ENCODE measurements at regions not wholly inside any gene's neighbourhood (a gene's known extent, or its start where the extent isn't known, plus 50 kb on each side); places are given as distances from the start of the nearest gene placed in this dataset.

DNA sequence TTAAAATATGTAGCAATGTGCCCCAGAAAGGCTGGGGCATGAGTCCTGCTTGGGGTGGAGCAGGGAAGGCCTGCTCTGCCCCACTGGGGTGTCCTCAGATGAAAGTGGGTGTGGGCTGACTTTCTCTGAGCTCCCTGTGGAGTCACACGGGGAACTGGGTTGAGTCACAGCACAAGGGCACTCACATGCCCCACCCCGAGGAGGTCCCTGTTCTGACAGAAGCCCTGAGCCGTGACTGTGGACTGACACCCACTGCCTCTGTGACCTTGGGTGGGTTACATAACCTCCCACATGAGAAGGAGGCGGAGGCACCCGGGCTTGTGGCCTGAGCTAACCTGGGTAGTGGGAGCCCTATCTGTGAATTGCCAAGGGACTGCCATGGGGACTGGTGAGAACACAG lies 52.5 kb upstream of the TINAGL1 start:
- Histone ChIP-seq H3K79me2 (ENCODE audit: insufficient read depth, low read length) (no peaks in the 10 kb centered on the region), H3K36me3 (ENCODE audit: insufficient read depth, low read length) (no peaks in the 10 kb centered on the region), H3K27ac (ENCODE audit: low read depth, low read length) (no peak overlapping the region), H3K27me3 (ENCODE audit: insufficient read depth, low read length) (peaks cover 9% of the 10 kb centered on the region), H3K9ac (ENCODE audit: low read length) (no peak overlapping the region), H3K4me3 (ENCODE audit: insufficient read depth, low read depth, low read length) (no peak overlapping the region), H2AFZ (ENCODE audit: low read depth, low read length) (no peak overlapping the region), H3K9me3 (ENCODE audit: insufficient read depth, low read depth, low read length) (no peaks in the 10 kb centered on the region), H3K4me2 (ENCODE audit: low read length) (no peak overlapping the region), H3K4me1 (ENCODE audit: insufficient read depth, low read length) (no peaks in the 10 kb centered on the region), H4K20me1 (ENCODE audit: insufficient read depth, low read length) (no peaks in the 10 kb centered on the region)
- peaks cover 3% of the 10 kb centered on the region for H3K9me3 Mint-ChIP-seq (ENCODE audit: unreplicated experiment)
- peaks cover 3% of the 10 kb centered on the region for H3K27me3 Mint-ChIP-seq (ENCODE audit: low read depth, unreplicated experiment)
- no peak for TF ChIP-seq EZH2 (IDR thresholded peaks at IDR 0.05; ENCODE audit: insufficient read depth, low read length)
- TF ChIP-seq, protein P1, sequence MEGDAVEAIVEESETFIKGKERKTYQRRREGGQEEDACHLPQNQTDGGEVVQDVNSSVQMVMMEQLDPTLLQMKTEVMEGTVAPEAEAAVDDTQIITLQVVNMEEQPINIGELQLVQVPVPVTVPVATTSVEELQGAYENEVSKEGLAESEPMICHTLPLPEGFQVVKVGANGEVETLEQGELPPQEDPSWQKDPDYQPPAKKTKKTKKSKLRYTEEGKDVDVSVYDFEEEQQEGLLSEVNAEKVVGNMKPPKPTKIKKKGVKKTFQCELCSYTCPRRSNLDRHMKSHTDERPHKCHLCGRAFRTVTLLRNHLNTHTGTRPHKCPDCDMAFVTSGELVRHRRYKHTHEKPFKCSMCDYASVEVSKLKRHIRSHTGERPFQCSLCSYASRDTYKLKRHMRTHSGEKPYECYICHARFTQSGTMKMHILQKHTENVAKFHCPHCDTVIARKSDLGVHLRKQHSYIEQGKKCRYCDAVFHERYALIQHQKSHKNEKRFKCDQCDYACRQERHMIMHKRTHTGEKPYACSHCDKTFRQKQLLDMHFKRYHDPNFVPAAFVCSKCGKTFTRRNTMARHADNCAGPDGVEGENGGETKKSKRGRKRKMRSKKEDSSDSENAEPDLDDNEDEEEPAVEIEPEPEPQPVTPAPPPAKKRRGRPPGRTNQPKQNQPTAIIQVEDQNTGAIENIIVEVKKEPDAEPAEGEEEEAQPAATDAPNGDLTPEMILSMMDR (IDR thresholded peaks at IDR 0.05; ENCODE audit: insufficient read depth, low read depth, low read length), result no peak
- no peak overlapping the region for H3K4me3 Mint-ChIP-seq (ENCODE audit: unreplicated experiment)
- no peak overlapping the region for H3K27ac Mint-ChIP-seq (ENCODE audit: unreplicated experiment)
- H3K36me3 Mint-ChIP-seq (ENCODE audit: low read depth, unreplicated experiment), result no peaks in the 10 kb centered on the region
- peaks cover 7% of the 10 kb centered on the region for H3K4me1 Mint-ChIP-seq (ENCODE audit: low read depth, unreplicated experiment)
- DNase-seq (ENCODE audit: low read depth) (no peak), FAIRE-seq (no peak)

DNA sequence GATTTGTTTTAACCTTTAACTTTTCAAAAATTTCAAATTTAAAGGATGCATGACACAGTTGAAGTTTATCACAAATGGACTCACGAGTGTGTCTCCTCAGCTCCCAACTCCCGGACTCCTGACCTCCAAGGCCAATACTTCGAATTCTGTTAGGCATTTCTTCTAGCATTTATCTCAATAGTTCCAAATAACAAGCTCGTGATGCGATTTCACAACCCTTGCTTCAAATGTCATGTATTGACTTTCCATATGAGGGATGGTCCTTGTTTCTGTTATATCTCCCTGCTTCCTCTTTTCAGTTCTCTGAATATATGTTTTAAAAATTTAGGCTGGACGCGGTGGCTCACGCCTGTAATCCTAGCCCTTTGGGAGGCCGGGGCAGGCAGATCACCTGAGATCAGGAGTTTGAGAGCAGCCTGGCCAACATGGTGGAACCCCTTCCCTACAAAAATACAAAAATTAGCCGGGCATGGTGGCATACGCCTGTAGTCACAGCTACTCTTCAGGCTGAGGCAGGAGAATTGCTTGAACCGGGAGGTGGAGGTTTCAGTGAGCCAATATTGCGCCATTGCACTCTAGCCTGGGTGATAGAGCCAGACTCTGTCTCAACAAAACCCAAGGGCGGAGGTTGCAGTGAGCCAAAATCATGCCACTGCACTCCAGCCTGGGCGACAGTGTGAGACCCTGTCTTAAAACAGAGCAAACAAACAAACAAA lies 52.0 kb upstream of the TINAGL1 start:
- Mint-ChIP-seq H3K27ac (ENCODE audit: unreplicated experiment) (no peak overlapping the region), H3K36me3 (ENCODE audit: low read depth, unreplicated experiment) (no peaks in the 10 kb centered on the region)

More for the DNA sequence above, 52.0 kb upstream of the TINAGL1 start:
- H3K27me3 ChIP-seq (ENCODE audit: insufficient read depth, low read length), result peaks cover 9% of the 10 kb centered on the region
- no peak overlapping the region for H2AFZ ChIP-seq (ENCODE audit: low read depth, low read length)
- DNase-seq (ENCODE audit: low read depth) (no peak), FAIRE-seq (no peak)
- no peaks in the 10 kb centered on the region for H3K36me3 ChIP-seq (ENCODE audit: insufficient read depth, low read length)
- H3K9me3 ChIP-seq (ENCODE audit: insufficient read depth, low read depth, low read length), result no peaks in the 10 kb centered on the region
- no peak overlapping the region for H3K4me2 ChIP-seq (ENCODE audit: low read length)
- H3K4me3 Mint-ChIP-seq (ENCODE audit: unreplicated experiment), result no peak overlapping the region
- H3K9ac ChIP-seq (ENCODE audit: low read length), result no peak overlapping the region
- peaks cover 3% of the 10 kb centered on the region for H3K9me3 Mint-ChIP-seq (ENCODE audit: unreplicated experiment)
- H3K4me1 ChIP-seq (ENCODE audit: insufficient read depth, low read length), result no peaks in the 10 kb centered on the region
- H4K20me1 ChIP-seq (ENCODE audit: insufficient read depth, low read length), result no peaks in the 10 kb centered on the region
- no peak for TF ChIP-seq EZH2 (IDR thresholded peaks at IDR 0.05; ENCODE audit: insufficient read depth, low read length)
- TF ChIP-seq, protein P1 (IDR thresholded peaks at IDR 0.05; ENCODE audit: insufficient read depth, low read depth, low read length), result no peak
- no peak overlapping the region for H3K4me3 ChIP-seq (ENCODE audit: insufficient read depth, low read depth, low read length)
- peaks cover 7% of the 10 kb centered on the region for H3K4me1 Mint-ChIP-seq (ENCODE audit: low read depth, unreplicated experiment)
- no peaks in the 10 kb centered on the region for H3K79me2 ChIP-seq (ENCODE audit: insufficient read depth, low read length)
- no peak overlapping the region for H3K27ac ChIP-seq (ENCODE audit: low read depth, low read length)
- peaks cover 3% of the 10 kb centered on the region for H3K27me3 Mint-ChIP-seq (ENCODE audit: low read depth, unreplicated experiment)
